NT2/D1 (cell line): ENCODE measurements at regions not wholly inside any gene's neighbourhood (a gene's known extent, or its start where the extent isn't known, plus 50 kb on each side); places are given as distances from the start of the nearest gene placed in this dataset.

Experiments
- SUZ12 ChIP-seq: IDR thresholded peaks from 2 replicates; pipeline ENCODE4 v1.6.1; 2011; ENCODE audit not compliant: insufficient read length, insufficient read depth; ENCODE audit errors: extremely low read depth
- YY1 ChIP-seq: IDR thresholded peaks from 2 replicates; pipeline ENCODE4 v1.6.1; 2011; ENCODE audit not compliant: insufficient read length, insufficient read depth

DNA sequence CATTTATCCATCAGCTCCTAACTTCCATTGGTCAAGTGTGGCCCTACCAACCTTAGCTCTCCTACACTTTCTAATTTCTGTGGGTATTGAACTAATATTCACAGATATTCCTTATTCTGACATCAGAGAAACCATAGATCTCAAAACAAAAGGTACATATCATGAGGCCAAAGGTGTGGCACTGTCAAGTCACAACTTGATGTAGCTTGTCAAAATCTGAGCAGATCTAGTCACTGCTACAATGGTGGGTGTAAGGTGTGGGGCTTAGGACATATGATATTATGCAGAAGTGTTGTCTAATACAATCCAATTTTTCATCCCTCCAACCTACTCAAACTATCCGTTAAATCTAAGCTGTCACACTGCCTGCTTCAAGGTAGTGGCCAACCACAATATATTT is 114.0 kb upstream of the FAR2 start:
- no peak for TF ChIP-seq YY1
- no peak for TF ChIP-seq SUZ12
